Testis (tissue), 2 donors: ENCODE measurements at regions not wholly inside any gene's neighbourhood (a gene's known extent, or its start where the extent isn't known, plus 50 kb on each side); places are given as distances from the start of the nearest gene placed in this dataset.

Source experiments
- CTCF ChIP-seq, 3 experiments: fragments of 450-650 bp in 2 of 3; fragments of 200-600 bp in 1 of 3; sonication (generic) in 1 of 3; IDR thresholded peaks; one replicate each; pipeline ENCODE4 v1.5.1; 2016 to 2019; ENCODE audit warnings: antibody characterized with exemption in 3 of 3, mild to moderate bottlenecking in 2 of 3, moderate library complexity in 1 of 3
- POLR2A ChIP-seq: fragments of 450-650 bp; IDR thresholded peaks from one replicate; pipeline ENCODE4 v1.6.1; 2017; ENCODE audit warnings: antibody characterized with exemption, mild to moderate bottlenecking, moderate library complexity

GRCh38 chr1:192104852-192105251, 53.4 kb upstream of the RGS18 start:
- TF ChIP-seq CTCF (IDR thresholded peaks at IDR 0.05) = no peak
- no peak for TF ChIP-seq POLR2A
